ENCODE measurements at regions not wholly inside any gene's neighbourhood (a gene's known extent, or its start where the extent isn't known, plus 50 kb on each side); places are given as distances from the start of the nearest gene placed in this dataset.

DNA sequence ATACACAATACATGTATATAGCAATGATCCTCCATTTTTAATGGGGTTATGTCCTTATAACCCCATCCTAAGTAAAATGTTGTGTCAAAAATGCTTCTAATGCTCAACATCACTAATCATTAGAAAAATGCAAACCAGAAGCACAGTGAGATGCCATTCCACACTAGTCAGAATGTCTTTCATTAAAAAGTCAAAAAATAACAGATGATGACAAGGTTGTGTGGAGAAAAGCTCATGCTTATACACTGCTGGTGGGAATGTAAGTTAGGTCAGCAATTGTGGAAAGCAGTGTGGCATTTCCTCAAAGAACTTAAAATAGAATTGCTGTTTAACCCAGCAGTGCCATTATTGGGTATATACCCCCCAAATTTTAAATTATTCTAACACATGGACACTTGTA is 654.9 kb upstream of the CNTNAP5 start:
- no peak for DNase-seq (ENCODE audit: low spot score in 2 of 2)

DNA sequence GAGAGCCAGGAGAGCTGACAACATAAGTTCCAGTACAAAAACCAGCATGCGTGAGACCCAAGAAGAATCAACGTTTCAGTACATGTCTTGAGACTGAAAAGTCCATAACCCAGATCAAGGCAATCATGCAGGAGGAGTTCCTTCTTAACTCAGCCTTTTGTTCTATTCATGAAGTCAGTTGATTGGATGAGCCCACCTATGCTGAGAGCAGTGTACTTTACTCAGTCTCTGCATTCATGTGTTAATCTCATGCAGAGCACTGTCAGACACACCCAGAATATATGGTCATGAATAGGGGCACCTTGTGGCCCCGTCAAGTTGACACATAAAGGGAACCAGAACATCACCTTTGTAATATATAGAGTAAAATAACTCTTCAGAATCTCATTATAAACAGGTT is 653.6 kb upstream of the CNTNAP5 start:
- no peaks in the 10 kb centered on the region for H3K36me3 ChIP-seq
- no peaks in the 10 kb centered on the region for H3K4me1 ChIP-seq
- H3K27me3 ChIP-seq: no peaks in the 10 kb centered on the region
- no peak overlapping the region for H3K4me3 ChIP-seq
- 82 to 84% methylated on average over 3 of the region's 3 CpGs for WGBS, 2 donors
- no peak for TF ChIP-seq POLR2A (IDR thresholded peaks at IDR 0.05)
- no peak for TF ChIP-seq EP300 (IDR thresholded peaks at IDR 0.05)
- TF ChIP-seq, protein P1, sequence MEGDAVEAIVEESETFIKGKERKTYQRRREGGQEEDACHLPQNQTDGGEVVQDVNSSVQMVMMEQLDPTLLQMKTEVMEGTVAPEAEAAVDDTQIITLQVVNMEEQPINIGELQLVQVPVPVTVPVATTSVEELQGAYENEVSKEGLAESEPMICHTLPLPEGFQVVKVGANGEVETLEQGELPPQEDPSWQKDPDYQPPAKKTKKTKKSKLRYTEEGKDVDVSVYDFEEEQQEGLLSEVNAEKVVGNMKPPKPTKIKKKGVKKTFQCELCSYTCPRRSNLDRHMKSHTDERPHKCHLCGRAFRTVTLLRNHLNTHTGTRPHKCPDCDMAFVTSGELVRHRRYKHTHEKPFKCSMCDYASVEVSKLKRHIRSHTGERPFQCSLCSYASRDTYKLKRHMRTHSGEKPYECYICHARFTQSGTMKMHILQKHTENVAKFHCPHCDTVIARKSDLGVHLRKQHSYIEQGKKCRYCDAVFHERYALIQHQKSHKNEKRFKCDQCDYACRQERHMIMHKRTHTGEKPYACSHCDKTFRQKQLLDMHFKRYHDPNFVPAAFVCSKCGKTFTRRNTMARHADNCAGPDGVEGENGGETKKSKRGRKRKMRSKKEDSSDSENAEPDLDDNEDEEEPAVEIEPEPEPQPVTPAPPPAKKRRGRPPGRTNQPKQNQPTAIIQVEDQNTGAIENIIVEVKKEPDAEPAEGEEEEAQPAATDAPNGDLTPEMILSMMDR (IDR thresholded peaks at IDR 0.05): no peak
- no peak for DNase-seq (ENCODE audit: low spot score in 2 of 2)
- no peak overlapping the region for H3K27ac ChIP-seq
- H3K9me3 ChIP-seq: peaks cover 0 to 8% (median 2%) of the 10 kb centered on the region in 4 donors

More for the DNA sequence above, 654.9 kb upstream of the CNTNAP5 start:
- Histone ChIP-seq H3K4me3 (no peak overlapping the region), H3K9me3 (peaks cover 0 to 4% (median 0%) of the 10 kb centered on the region in 4 donors), H3K4me1 (no peaks in the 10 kb centered on the region), H3K27me3 (no peaks in the 10 kb centered on the region), H3K27ac (no peak overlapping the region), H3K36me3 (no peaks in the 10 kb centered on the region)
- TF ChIP-seq, protein P1 (IDR thresholded peaks at IDR 0.05): no peak
- TF ChIP-seq POLR2A (IDR thresholded peaks at IDR 0.05) (no peak), EP300 (IDR thresholded peaks at IDR 0.05) (no peak)

DNA sequence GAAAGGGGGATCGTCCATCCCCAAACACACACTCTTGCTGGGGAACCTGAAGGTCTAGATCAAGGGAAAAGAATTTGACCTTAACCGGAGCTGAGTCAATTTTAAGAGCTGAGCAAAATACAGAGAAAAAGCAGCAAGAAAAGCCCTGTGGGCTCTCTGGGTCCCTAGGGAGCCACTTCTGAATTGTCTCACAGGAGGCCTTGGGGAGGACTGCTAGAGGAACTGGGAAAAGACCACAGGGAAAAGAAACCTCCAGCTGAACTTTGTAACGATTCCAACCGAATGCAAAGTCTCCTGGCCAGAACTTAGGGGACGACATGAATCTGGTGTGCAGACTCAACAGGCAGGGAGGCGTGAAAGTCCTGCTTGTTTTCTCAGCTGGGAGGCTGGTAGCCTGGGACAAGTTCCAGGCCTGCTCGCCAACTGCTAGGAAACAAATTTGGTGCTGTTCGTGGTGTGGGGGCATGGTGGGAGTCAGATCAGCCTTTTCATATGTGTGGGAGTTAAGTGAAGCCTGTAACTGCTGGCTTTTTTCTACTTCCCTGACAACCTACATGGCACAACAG is 644.6 kb upstream of the CNTNAP5 start:
- Histone ChIP-seq H3K27me3 (no peaks in the 10 kb centered on the region), H3K4me1 (no peaks in the 10 kb centered on the region), H3K36me3 (no peaks in the 10 kb centered on the region), H3K9me3 (peaks cover 0 to 12% (median 0%) of the 10 kb centered on the region in 4 donors), H3K4me3 (no peak overlapping the region), H3K27ac (no peak overlapping the region)
- 39 to 52% methylated on average over 8 of the region's 8 CpGs for WGBS, 2 donors
- DNase-seq (ENCODE audit: low spot score in 2 of 2): no peak
- TF ChIP-seq EP300 (IDR thresholded peaks at IDR 0.05) (no peak), POLR2A (IDR thresholded peaks at IDR 0.05) (no peak)
- TF ChIP-seq, protein P1 (IDR thresholded peaks at IDR 0.05): no peak

DNA sequence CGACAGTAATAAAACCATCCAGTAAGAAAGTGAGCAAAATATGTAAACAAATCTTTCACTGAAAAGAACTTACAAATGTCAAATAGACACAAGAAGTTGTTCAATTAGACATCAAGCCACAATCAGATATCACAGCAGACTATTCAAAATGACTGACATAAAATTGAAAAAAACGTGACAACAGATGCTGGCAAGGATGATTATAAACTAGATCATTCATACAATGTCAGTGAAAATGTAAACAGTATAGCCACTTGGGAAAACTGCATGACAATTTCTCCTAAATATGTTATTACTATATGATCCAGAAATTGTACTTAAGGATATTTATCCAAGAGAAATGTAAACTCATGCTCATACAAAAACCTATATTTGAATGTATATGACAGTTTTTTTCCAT is 609.4 kb upstream of the CNTNAP5 start:
- WGBS, 2 donors: 79 to 80% methylated on average over 2 of the region's 2 CpGs
- Histone ChIP-seq H3K9me3 (no peaks in the 10 kb centered on the region), H3K4me1 (no peaks in the 10 kb centered on the region), H3K27ac (no peak overlapping the region), H3K36me3 (no peaks in the 10 kb centered on the region), H3K4me3 (no peak overlapping the region), H3K27me3 (no peaks in the 10 kb centered on the region)
- TF ChIP-seq, protein P1 (IDR thresholded peaks at IDR 0.05): no peak
- no peak for TF ChIP-seq EP300 (IDR thresholded peaks at IDR 0.05)
- TF ChIP-seq POLR2A (IDR thresholded peaks at IDR 0.05): no peak
- no peak for DNase-seq (ENCODE audit: low spot score in 2 of 2)

- no peaks in the 10 kb centered on the region for H3K27me3 ChIP-seq
- no peak overlapping the region for H3K27ac ChIP-seq
- no peak for DNase-seq (ENCODE audit: low spot score in 2 of 2)
- no peak for TF ChIP-seq POLR2A (IDR thresholded peaks at IDR 0.05)
- TF ChIP-seq EP300 (IDR thresholded peaks at IDR 0.05): no peak
- TF ChIP-seq, protein P1 (IDR thresholded peaks at IDR 0.05): no peak
- H3K4me3 ChIP-seq: no peak overlapping the region
- no peaks in the 10 kb centered on the region for H3K36me3 ChIP-seq
- no peaks in the 10 kb centered on the region for H3K4me1 ChIP-seq
- H3K9me3 ChIP-seq: no peaks in the 10 kb centered on the region
Observed at GRCh38 chr2:123419976-123420375, 605.1 kb upstream of the CNTNAP5 start.

Data from tibial nerve (tissue), 4 donors.